HepG2 (cell line): ENCODE measurements at regions not wholly inside any gene's neighbourhood (a gene's known extent, or its start where the extent isn't known, plus 50 kb on each side); places are given as distances from the start of the nearest gene placed in this dataset.

Experiments used
- ATF7 ChIP-seq, 2 experiments: fragments of 450-650 bp in 1 of 2; sonication (generic) in 1 of 2; formaldehyde crosslinking in 1 of 2; IDR thresholded peaks; 2 replicates each; pipeline versions ENCODE4 v1.4.0 to v1.6.1; 2016 to 2020; ENCODE audit warnings: antibody characterized with exemption in 1 of 2, mild to moderate bottlenecking in 1 of 2, missing genetic modification reagents in 1 of 2
- FOXA1 ChIP-seq, 2 experiments: fragments of 450-650 bp in 1 of 2; sonication (generic) in 1 of 2; formaldehyde crosslinking in 1 of 2; IDR thresholded peaks; 2 replicates each; pipeline versions ENCODE4 v1.4.0 to v1.6.1; 2016 to 2020; ENCODE audit warnings: missing genetic modification reagents in 1 of 2
- HDAC1 ChIP-seq: sonication (generic); formaldehyde crosslinking; IDR thresholded peaks from 2 replicates; pipeline ENCODE4 v1.5.1; 2020; ENCODE audit warnings: mild to moderate bottlenecking, missing genetic modification reagents
- KAT8 ChIP-seq: IDR thresholded peaks from 2 replicates; pipeline ENCODE4 v1.6.1; 2016; ENCODE audit warnings: missing genetic modification reagents, missing compliant biosample characterization
- MTA3 ChIP-seq: sonication (generic); formaldehyde crosslinking; IDR thresholded peaks from 2 replicates; pipeline ENCODE4 v1.4.0; 2020; ENCODE audit warnings: missing genetic modification reagents
- MZF1 ChIP-seq: sonication (generic); formaldehyde crosslinking; IDR thresholded peaks from 2 replicates; pipeline ENCODE4 v1.8.1; 2023; ENCODE audit warnings: mild to moderate bottlenecking, missing genetic modification reagents, borderline replicate concordance
- NCOA1 ChIP-seq: sonication (generic); formaldehyde crosslinking; IDR thresholded peaks from 2 replicates; pipeline ENCODE4 v1.9.0; 2021; ENCODE audit warnings: missing genetic modification reagents
- NKX3-1 ChIP-seq: sonication (generic); formaldehyde crosslinking; IDR thresholded peaks from 2 replicates; pipeline ENCODE4 v1.5.0; 2020; ENCODE audit warnings: missing genetic modification reagents
- NR2F6 ChIP-seq, 2 experiments: IDR thresholded peaks; 2 replicates each; pipeline ENCODE4 v1.6.1; 2016; ENCODE audit warnings: antibody characterized with exemption in 1 of 2, mild to moderate bottlenecking in 1 of 2
- PLSCR1 ChIP-seq: sonication (generic); formaldehyde crosslinking; IDR thresholded peaks from 2 replicates; pipeline ENCODE4 v1.5.0; 2020; ENCODE audit warnings: missing genetic modification reagents, mild to moderate bottlenecking, borderline replicate concordance
- PRDM4 ChIP-seq: sonication (generic); formaldehyde crosslinking; IDR thresholded peaks from 2 replicates; pipeline ENCODE4 v1.9.0; 2021; ENCODE audit warnings: missing genetic modification reagents, borderline replicate concordance
- RFXANK ChIP-seq: IDR thresholded peaks from 2 replicates; pipeline ENCODE4 v1.6.1; 2016
- THYN1 ChIP-seq: sonication (generic); formaldehyde crosslinking; IDR thresholded peaks from 2 replicates; pipeline ENCODE4 v1.8.1; 2023; ENCODE audit warnings: low read depth, mild to moderate bottlenecking, moderate library complexity, missing genetic modification reagents, borderline replicate concordance
- TP53 ChIP-seq: sonication (generic); formaldehyde crosslinking; conservative IDR thresholded peaks from 2 replicates; pipeline ENCODE4 v1.4.0; 2020; ENCODE audit warnings: missing genetic modification reagents
- ZBTB7A ChIP-seq: sonication (generic); formaldehyde crosslinking; IDR thresholded peaks from 2 replicates; pipeline ENCODE4 v1.8.0; 2022; ENCODE audit warnings: mild to moderate bottlenecking, missing genetic modification reagents
- ZFP90 ChIP-seq: sonication (generic); formaldehyde crosslinking; IDR thresholded peaks from 2 replicates; pipeline ENCODE4 v1.8.0; 2022; ENCODE audit warnings: missing genetic modification reagents, mild to moderate bottlenecking, inconsistent platforms, borderline replicate concordance
- ZMYM3 ChIP-seq: sonication (generic); formaldehyde crosslinking; IDR thresholded peaks from 2 replicates; pipeline ENCODE4 v1.5.1; 2020; ENCODE audit warnings: mild to moderate bottlenecking, missing genetic modification reagents
- ZNF256 ChIP-seq: sonication (generic); formaldehyde crosslinking; conservative IDR thresholded peaks from 2 replicates; pipeline ENCODE4 v1.4.0; 2020; ENCODE audit warnings: missing genetic modification reagents
- ZNF550 ChIP-seq: sonication (generic); formaldehyde crosslinking; IDR thresholded peaks from 2 replicates; pipeline ENCODE4 v1.4.0; 2020; ENCODE audit warnings: mild to moderate bottlenecking, missing genetic modification reagents, borderline replicate concordance
- ZNF557 ChIP-seq: sonication (generic); formaldehyde crosslinking; IDR thresholded peaks from 2 replicates; pipeline ENCODE4 v1.4.0; 2020; ENCODE audit warnings: missing genetic modification reagents
- ZNF749 ChIP-seq: sonication (generic); formaldehyde crosslinking; IDR thresholded peaks from 2 replicates; pipeline ENCODE4 v1.8.0; 2022; ENCODE audit warnings: mild to moderate bottlenecking, missing genetic modification reagents, moderate library complexity, borderline replicate concordance
- ZXDC ChIP-seq: sonication (generic); formaldehyde crosslinking; IDR thresholded peaks from 2 replicates; pipeline ENCODE4 v1.5.0; 2020; ENCODE audit warnings: mild to moderate bottlenecking, missing genetic modification reagents
- TF ChIP-seq, protein P1 (sequence below): sonication (generic); formaldehyde crosslinking; IDR thresholded peaks from 2 replicates; pipeline ENCODE4 v1.8.1; 2023; ENCODE audit warnings: mild to moderate bottlenecking, moderate library complexity, missing genetic modification reagents

DNA sequence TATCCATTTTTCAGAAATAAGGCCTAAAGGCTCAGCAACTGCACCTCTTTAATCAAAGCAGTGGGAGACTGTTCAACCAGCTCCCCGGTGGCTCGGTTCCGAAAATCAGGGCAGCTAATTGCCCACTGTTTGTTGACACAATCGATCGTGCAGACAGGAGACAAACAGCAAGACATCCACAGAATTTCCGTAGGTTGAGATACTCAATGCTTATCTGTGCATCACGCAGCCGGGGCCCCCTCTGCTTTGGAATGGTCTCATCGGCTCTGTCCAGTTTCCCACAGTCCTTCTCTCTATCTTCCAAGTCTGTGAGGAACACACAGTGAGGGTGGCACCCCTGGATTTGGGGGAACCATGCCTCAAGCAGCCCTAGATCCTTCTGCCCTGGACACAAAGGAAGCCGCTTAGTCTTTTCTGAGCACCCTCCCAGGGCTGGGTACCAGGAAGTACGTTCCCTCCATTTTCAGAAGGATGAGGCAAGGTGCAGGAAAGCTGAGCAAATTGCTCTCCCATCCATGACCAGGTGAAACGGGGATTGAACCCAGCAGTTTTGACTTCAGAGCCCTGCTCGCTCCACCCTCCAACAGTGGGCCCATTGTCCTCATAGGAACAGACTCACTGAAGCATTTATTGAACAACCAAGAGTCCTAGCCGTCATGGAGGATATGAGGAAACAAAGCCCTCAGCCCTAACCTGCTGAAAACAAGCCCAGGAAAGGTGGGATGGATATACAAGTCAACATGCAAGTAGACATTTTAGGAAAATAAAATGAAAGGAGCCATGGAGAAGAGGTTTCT is 70.7 kb downstream of the C16orf95 start (continued):
- TF ChIP-seq ZXDC (CRISPR knock-in tag) (no peak), ZNF557 (CRISPR knock-in tag) (peak; percentile 81; the same call in 1 of the 2 replicates), NCOA1 (CRISPR knock-in tag) (no peak), ATF7 (IDR thresholded peaks at IDR 0.05) (no peak), ATF7 (CRISPR knock-in tag; IDR thresholded peaks at IDR 0.05) (peak; percentile 46; the same call in 1 of the 2 replicates), PLSCR1 (CRISPR knock-in tag) (no peak), ZNF256 (CRISPR knock-in tag) (no peak; the same call in 1 of the 2 replicates), MZF1 (CRISPR knock-in tag) (no peak), THYN1 (no peak), RFXANK (CRISPR knock-in tag) (0 out of 2 replicates have a peak, but pooled peaks have one; percentile 20), KAT8 (peak; percentile 62; the same call in 1 of the 2 replicates), MTA3 (CRISPR knock-in tag) (no peak), HDAC1 (peak; percentile 85), ZFP90 (CRISPR knock-in tag) (0 out of 2 replicates have a peak, but pooled peaks have one; percentile 56), NKX3-1 (CRISPR knock-in tag) (0 out of 2 replicates have a peak, but pooled peaks have one; percentile 32), FOXA1 (IDR thresholded peaks at IDR 0.05) (no peak), FOXA1 (CRISPR knock-in tag; IDR thresholded peaks at IDR 0.05) (peak; percentile 94), PRDM4 (no peak), ZNF749 (CRISPR knock-in tag) (no peak), ZBTB7A (CRISPR knock-in tag) (peak; percentile 38; the same call in 1 of the 2 replicates), ZMYM3 (CRISPR knock-in tag) (peak; percentile 83), TP53 (CRISPR knock-in tag) (no peak), NR2F6 (IDR thresholded peaks at IDR 0.05) (no peak), NR2F6 (CRISPR knock-in tag; IDR thresholded peaks at IDR 0.05) (peak; percentile 68), ZNF550 (CRISPR knock-in tag) (peak; percentile 28; the same call in 1 of the 2 replicates)
- TF ChIP-seq, protein P1, sequence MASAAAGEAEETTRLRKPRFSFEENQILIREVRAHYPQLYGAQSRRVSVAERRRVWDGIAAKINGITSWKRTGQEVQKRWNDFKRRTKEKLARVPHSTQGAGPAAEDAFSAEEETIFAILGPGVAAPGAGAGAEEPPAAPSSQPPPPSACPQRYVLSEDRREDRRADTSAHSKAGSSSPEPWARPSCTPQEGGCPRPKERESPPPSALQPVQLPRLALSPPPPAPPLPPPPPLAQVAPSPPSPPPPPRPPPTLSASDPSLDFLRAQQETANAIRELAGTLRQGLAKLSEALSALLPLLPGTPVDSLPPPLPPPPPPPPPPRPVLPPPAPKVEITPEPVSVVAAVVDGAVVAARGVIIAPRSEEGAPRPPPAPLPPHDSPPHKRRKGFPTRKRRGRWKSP (CRISPR knock-in tag), result peak; percentile 38; the same call in 1 of the 2 replicates
